ENCODE measurements at regions not wholly inside any gene's neighbourhood (a gene's known extent, or its start where the extent isn't known, plus 50 kb on each side); places are given as distances from the start of the nearest gene placed in this dataset.

DNA sequence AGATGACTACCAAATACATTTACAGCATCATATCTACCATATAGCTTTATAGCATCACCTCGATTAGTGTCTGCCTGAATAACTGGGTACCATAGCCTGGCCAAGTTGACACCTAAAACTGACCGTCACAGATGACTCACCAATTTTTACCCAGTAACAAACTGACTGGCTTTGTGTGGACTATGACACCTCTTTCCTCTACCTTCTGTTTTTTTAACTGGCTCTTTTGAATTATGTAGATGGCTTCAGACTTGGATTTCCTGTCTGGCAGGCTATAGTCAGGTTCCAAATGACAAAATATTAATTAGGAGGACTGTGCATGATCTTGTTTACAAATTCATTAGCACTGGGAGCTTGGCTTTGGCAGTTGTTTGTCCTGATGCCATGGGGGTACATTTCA lies 360.3 kb downstream of the TGFB2 start:
- TF ChIP-seq POLR2A (IDR thresholded peaks at IDR 0.05; ENCODE audit: low read depth, low read length) (no peak), POLR2AphosphoS5 (IDR thresholded peaks at IDR 0.05; ENCODE audit: low read depth, low read length) (no peak), TAF1 (IDR thresholded peaks at IDR 0.05; ENCODE audit: low read depth, low read length) (no peak), POU2F2 (IDR thresholded peaks at IDR 0.05; ENCODE audit: low read depth, low read length) (no peak), PAX5 (IDR thresholded peaks at IDR 0.05; ENCODE audit: insufficient read depth, low read length, severe bottlenecking) (no peak), SPI1 (IDR thresholded peaks at IDR 0.05; ENCODE audit: low read depth, low read length) (no peak)
